ENCODE measurements at regions not wholly inside any gene's neighbourhood (a gene's known extent, or its start where the extent isn't known, plus 50 kb on each side); places are given as distances from the start of the nearest gene placed in this dataset.

DNA sequence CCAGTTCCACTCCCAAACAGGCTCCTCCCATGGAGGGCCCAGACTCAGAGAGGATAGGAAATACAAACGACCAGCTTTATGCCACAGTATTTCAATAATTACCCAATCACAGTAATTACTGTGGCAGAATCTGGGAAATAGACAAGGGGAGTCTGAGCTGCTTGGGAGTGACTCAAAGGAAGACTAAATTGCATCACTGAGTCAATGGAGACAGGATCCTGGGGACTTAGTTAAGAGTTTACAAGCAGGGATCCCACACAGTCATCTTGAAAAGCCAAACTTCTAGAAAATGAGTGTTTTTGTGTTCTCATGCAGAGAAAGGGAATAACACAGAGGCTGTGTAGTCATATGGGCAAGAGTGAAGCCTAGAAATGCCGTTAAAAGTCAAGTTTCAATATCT lies 1142.1 kb downstream of the CNTNAP5 start:
- POLR2A ChIA-PET = no interaction called here
- Histone ChIP-seq H3K36me3 (ENCODE audit: control insufficient read depth in 2 of 2, insufficient read depth in 2 of 2, low read length in 1 of 2) (no peaks in the 10 kb centered on the region), H3K27me3 (replicated peaks in 1 of 2; ENCODE audit: control insufficient read depth in 2 of 2, insufficient read depth in 2 of 2, low read length in 1 of 2) (no peaks in the 10 kb centered on the region), H4K20me1 (ENCODE audit: control insufficient read depth, insufficient read depth) (no peaks in the 10 kb centered on the region), H3K4me2 (ENCODE audit: control insufficient read depth, insufficient read depth) (no peak overlapping the region), H3K4me3 (no peak overlapping the region), H3K9me3 (replicated peaks; ENCODE audit: control insufficient read depth, insufficient read depth, low read length) (no peaks in the 10 kb centered on the region), H3K4me1 (ENCODE audit: control insufficient read depth, insufficient read depth, low read length) (no peaks in the 10 kb centered on the region), H2AFZ (ENCODE audit: control insufficient read depth, low read depth, low read length) (peak overlapping the region; percentile 29; the same call in 1 of the 2 replicates), H3K9ac (ENCODE audit: control insufficient read depth, insufficient read depth, low read length) (no peak overlapping the region), H3K27ac (ENCODE audit: control insufficient read depth, insufficient read depth) (no peak overlapping the region), H3K79me2 (ENCODE audit: control insufficient read depth, insufficient read depth, low read length) (no peaks in the 10 kb centered on the region)
- BruUV-seq (replicated peaks) = no TSS peak
- RAD21 ChIA-PET (ENCODE audit: unreplicated experiment) = no interaction called here
- FAIRE-seq = no peak
- TF ChIP-seq, protein P1, sequence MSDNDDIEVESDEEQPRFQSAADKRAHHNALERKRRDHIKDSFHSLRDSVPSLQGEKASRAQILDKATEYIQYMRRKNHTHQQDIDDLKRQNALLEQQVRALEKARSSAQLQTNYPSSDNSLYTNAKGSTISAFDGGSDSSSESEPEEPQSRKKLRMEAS (IDR thresholded peaks at IDR 0.05; ENCODE audit: low read depth, low read length) = no peak
- TF ChIP-seq STAT3 (IDR thresholded peaks at IDR 0.05; ENCODE audit: low read depth, low read length) (no peak), CHD2 (IDR thresholded peaks at IDR 0.05; ENCODE audit: borderline replicate concordance, low read depth, low read length) (no peak), CREM (IDR thresholded peaks at IDR 0.05; ENCODE audit: low read depth) (peak; percentile 62; the same call in 1 of the 2 replicates), NFIC (IDR thresholded peaks at IDR 0.05; ENCODE audit: low read depth, low read length) (peak; percentile 79), FOXM1 (IDR thresholded peaks at IDR 0.05; ENCODE audit: low read depth, low read length) (peak; percentile 29; the same call in 1 of the 2 replicates), YBX1 (IDR thresholded peaks at IDR 0.05) (no peak), IRF4 (IDR thresholded peaks at IDR 0.05; ENCODE audit: low read depth, low read length) (peak; percentile 18; the same call in 1 of the 2 replicates), EED (IDR thresholded peaks at IDR 0.05; ENCODE audit: low read depth) (peak; percentile 78), CREB1 (IDR thresholded peaks at IDR 0.05; ENCODE audit: low read depth) (0 out of 2 replicates have a peak, but pooled peaks have one; percentile 12), KDM1A (IDR thresholded peaks at IDR 0.05; ENCODE audit: borderline replicate concordance) (no peak), DPF2 (IDR thresholded peaks at IDR 0.05) (no peak), ETV6 (conservative IDR thresholded peaks at IDR 0.05 in 1 of 2, IDR thresholded peaks at IDR 0.05 in 1 of 2; ENCODE audit: borderline replicate concordance in 1 of 2, low read depth in 1 of 2) (peak in 1 of 2 experiments; percentile 49; a peak in 1 of 4 replicates), GABPA (IDR thresholded peaks at IDR 0.05; ENCODE audit: low read depth) (peak; percentile 33; the same call in 1 of the 2 replicates), JUNB (IDR thresholded peaks at IDR 0.05) (peak; percentile 87), RUNX3 (IDR thresholded peaks at IDR 0.05; ENCODE audit: low read length) (peak; percentile 48)
- TF ChIP-seq, protein P2, sequence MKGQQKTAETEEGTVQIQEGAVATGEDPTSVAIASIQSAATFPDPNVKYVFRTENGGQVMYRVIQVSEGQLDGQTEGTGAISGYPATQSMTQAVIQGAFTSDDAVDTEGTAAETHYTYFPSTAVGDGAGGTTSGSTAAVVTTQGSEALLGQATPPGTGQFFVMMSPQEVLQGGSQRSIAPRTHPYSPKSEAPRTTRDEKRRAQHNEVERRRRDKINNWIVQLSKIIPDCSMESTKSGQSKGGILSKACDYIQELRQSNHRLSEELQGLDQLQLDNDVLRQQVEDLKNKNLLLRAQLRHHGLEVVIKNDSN (IDR thresholded peaks at IDR 0.05; ENCODE audit: borderline replicate concordance, extremely low read length, insufficient read depth, low read depth, low read length) = no peak
- TF ChIP-seq, protein P3, sequence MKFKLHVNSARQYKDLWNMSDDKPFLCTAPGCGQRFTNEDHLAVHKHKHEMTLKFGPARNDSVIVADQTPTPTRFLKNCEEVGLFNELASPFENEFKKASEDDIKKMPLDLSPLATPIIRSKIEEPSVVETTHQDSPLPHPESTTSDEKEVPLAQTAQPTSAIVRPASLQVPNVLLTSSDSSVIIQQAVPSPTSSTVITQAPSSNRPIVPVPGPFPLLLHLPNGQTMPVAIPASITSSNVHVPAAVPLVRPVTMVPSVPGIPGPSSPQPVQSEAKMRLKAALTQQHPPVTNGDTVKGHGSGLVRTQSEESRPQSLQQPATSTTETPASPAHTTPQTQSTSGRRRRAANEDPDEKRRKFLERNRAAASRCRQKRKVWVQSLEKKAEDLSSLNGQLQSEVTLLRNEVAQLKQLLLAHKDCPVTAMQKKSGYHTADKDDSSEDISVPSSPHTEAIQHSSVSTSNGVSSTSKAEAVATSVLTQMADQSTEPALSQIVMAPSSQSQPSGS (IDR thresholded peaks at IDR 0.05; ENCODE audit: low read length) = peak; percentile 58; the same call in 1 of the 2 replicates
- TF ChIP-seq, protein P4, sequence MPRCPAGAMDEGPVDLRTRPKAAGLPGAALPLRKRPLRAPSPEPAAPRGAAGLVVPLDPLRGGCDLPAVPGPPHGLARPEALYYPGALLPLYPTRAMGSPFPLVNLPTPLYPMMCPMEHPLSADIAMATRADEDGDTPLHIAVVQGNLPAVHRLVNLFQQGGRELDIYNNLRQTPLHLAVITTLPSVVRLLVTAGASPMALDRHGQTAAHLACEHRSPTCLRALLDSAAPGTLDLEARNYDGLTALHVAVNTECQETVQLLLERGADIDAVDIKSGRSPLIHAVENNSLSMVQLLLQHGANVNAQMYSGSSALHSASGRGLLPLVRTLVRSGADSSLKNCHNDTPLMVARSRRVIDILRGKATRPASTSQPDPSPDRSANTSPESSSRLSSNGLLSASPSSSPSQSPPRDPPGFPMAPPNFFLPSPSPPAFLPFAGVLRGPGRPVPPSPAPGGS (IDR thresholded peaks at IDR 0.05; ENCODE audit: borderline replicate concordance, insufficient read depth, low read depth, low read length, poor library complexity, severe bottlenecking) = peak; percentile 59
- no peak for DNase-seq (ENCODE audit: low read depth, low spot score)
- in situ Hi-C loops (cut with MboI) = no loop called here
- WGBS (ENCODE audit: insufficient coverage, insufficient replicate concordance, low lambda C conversion rate, missing lambda C conversion rate) = 0% methylated on average over 2 of the region's 2 CpGs
- ATAC-seq = peak; percentile 29
- intact Hi-C loops (cut with micrococcal nuclease; ENCODE audit: unreplicated experiment) = no loop called here
- CTCF ChIA-PET = no interaction called here
- SMC1A ChIA-PET (ENCODE audit: uncharacterized antibody, unreplicated experiment) = interaction anchor here (0.6 kb wide), 1 partner anchor 117 kb away, joined by 3 read pairs; no protein-coding TSS in a partner anchor

Measured in GM12878 (cell line).